ENCODE measurements at regions not wholly inside any gene's neighbourhood (a gene's known extent, or its start where the extent isn't known, plus 50 kb on each side); places are given as distances from the start of the nearest gene placed in this dataset.

DNA sequence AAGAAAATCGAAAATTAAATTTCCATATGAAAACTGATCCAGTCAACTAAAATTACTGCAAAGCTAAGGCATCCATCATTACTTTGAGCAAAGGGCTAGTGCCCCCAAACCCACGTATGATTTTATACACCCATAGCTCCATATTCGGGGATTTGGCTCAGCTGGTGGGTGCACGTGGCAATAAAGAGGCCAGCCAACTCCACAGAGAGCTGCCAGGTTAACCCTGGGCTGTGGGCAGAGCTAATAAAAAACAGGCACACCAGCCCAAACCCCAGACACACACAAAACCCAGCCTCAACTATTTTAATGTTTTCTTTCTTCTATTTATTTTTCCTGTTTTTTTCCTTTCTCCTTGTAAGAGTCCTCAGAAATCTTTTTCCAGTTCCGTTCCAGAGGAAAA is 151.3 kb upstream of the SOX11 start:
- DNase-seq (ENCODE audit: low spot score), result no peak

DNA sequence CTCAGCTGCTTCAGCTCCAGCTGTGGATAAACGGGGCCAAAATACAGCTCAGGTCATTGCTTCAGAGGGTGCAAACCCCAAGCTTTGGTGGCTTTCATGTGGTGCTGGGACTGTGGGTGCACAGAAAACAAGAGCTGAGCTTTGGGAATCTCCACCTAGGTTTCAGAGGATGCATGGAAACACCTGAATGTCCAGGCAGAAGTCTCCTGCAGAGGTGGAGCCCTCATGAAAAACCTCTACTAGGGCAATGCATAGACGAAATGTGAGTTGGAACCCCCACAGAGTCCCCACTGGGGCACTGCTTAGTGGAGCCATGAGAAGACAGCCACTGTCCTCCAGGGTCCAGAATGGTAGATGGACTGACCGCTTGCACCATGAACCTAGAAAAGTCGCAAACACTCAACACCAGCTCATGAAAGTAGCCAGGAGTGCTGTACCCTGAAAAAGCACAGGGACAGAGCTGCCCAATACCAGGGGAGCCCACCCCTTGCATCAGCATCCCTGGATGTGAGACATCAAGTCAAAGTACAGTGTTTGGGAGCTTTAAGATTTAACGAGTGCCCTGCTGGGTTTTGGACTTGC is 147.9 kb upstream of the SOX11 start:
- no peak for DNase-seq (ENCODE audit: low spot score)

DNA sequence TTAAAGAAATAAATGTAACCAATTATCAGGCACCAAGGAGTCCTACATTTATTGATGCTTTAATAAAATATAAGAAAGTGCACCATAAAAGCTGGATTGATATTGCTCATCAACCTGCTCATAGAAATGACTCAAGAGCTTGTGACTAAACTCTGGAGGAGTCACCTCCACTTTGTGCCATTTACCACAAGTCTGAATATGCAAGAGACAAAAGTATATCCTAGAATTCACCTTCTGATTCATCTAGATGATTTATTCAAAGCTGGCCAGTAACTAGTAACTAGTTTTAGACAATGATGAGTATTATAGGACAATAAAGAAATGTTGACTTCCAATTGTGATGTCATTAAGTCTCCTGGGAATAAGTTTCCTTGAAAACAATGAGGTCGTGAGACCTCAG is 146.0 kb upstream of the SOX11 start:
- no peak for DNase-seq (ENCODE audit: low spot score)

DNA sequence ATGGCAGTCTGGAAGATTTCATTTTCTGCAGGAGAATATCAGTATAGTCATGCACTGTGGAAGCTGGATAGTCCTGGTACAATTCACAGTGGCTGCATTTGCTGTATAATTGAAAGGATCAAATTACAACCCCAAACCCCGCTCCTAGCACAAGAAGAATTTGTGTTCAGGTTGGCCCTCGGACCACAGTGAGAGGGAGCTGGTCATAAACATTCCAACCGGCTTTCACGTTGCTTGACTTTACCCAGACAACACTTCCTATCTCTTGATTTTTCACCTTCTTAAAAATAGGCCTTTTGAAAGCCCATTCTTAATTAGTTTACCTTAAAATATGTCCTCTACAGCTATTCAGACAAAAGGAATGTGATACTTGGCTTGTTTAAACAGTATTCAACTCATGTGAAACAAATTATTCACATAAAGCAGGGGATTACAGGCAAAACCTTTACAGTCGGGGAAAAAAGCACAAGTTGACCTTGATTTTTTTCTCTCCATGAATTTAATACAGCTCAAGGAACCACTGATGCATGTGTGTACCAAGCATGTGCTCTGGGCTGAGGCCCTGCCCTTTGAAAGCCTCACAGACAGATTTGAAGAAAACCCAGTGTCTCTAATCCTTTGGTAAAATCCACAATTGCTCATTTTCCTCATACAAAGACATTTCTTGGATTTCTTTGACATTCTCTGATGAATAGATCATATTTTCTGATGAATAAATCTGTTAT is 143.0 kb upstream of the SOX11 start:
- no peak for DNase-seq (ENCODE audit: low spot score)

DNA sequence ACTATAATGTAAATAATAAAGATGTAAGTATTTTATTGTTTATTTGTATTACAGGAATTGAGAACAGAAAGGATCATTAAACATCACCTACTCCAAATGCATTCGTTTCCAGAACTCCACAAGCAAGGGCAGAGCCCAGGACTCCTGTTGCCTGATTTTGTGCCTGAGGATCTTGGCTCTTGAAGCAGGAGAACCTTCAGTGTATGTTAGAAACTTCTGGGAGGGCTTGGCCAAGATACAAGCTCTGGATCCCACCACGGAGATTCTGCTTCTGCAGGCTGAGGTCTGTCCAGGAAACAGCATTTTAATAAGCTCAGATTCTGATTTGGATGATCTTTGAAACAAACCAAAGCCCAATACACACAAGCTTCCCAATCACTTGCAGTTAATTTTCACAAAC is 142.4 kb upstream of the SOX11 start:
- no peak for DNase-seq (ENCODE audit: low spot score)

DNA sequence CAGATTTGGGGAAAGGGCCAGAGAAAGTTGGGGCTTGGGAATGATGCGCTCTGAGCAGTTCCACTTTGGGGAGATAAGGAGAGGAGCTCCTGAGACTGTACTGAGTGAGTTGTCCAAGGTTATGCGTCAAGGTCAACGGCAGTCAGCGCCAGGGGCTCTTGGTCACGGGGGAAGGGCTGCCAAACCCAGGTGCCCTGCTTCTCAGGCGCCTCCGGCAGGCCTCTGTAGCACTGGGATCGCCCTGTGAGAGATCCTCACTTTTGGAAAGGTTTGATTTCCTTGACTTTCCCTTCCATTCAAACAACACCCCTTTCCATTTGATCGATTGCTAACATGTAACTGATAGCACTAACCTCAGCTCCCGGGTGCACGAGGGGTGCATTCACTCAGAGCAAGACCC is 136.5 kb upstream of the SOX11 start:
- DNase-seq (ENCODE audit: low spot score), result no peak

DNA sequence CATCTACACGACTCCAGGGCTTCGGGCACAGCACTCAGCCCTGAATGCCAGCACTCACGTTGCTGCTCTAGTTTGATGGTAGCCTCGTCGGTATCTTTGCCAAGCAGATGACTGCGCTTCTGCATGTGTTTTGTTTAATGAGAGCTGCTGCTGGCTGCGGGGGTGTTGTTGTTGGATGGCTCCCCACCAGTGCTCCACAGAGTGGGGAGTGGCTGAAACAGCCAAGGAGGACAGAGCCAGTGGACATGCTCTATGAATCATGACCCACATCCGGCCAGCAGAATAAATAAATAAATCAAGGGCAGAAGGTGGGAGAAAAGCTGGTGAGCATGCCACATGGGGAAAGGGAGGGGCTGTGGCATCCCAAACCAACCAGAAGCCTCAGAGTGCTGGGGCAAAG is 131.2 kb upstream of the SOX11 start:
- DNase-seq (ENCODE audit: low spot score), result no peak

DNA sequence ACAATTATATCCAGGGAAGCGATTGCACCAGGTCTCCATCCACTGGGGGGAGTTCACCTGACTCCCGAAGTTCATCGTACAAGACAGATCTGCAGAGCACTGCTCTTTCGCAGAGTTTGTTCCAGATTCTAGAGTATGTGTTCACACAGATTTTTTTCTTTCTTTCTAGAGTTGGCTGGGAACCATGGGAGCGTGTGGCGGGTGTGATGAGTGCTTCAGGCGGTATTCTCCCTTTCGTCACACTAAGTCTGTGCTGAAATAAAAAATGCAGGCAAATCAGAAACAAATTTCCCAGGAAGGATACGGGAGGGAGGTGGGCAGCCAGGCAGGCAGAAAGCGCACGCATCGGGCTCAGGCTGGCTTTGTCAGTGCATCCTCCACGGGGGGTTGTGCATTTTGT is 129.8 kb upstream of the SOX11 start:
- DNase-seq (ENCODE audit: low spot score), result no peak

DNA sequence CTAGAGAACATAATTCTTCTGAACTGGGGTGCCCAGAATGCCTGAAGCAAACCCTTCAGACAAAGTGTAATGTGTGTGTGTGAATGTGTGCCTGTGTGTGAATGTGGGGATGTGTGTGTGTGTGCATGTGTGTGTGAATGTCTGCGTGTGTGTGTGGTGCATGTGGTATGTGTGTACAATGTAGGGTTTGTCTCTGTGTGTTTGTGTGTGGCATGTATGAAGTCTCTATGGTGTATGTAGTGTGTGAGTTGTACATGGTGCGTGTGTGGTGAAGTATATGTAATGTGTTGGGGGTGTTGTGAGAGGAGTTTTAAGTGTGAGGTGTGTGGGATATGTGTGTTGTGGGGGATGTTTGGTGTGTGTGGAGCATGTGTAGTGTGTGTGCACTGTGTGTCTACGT is 129.3 kb upstream of the SOX11 start:
- no peak for DNase-seq (ENCODE audit: low spot score)

DNA sequence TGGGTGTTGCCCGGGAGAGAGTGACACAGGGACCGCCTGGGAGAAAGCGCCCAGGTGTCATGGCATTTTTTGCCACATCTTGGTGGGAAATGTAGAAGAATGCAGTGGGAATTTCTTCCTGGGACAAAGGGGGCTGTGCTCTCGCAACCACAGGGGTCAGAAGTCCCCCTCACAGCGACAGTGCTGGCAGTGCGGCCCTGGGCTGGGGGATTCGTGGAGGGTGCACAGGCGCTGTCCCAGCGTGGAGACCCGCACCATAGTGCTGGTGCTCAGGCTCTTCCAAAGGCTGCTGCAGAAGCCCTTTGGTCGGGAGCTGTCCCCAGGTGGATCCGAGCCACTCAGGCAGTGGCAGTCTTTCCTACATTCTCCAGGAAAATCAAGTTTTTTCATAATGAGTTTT is 128.8 kb upstream of the SOX11 start:
- DNase-seq (ENCODE audit: low spot score), result no peak

DNA sequence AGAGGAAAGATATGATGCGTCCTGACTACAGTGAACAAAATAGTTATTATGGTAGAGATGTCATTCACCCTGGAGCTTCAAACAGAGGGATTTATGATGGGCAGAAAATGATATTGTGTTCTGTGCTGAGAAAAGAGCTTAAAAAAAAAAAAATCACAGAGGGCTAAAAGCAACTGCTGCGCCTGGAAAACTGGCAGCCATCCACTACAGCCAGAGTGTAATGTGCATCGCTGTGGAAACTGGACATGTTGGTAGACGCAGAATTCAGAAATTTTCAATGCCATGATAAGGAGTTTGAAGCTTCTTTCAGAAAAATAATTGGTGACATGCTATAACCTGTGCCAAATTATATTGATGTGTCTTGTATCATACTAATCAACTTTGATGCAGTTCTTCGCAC is 122.9 kb upstream of the SOX11 start:
- no peak for DNase-seq (ENCODE audit: low spot score)

DNA sequence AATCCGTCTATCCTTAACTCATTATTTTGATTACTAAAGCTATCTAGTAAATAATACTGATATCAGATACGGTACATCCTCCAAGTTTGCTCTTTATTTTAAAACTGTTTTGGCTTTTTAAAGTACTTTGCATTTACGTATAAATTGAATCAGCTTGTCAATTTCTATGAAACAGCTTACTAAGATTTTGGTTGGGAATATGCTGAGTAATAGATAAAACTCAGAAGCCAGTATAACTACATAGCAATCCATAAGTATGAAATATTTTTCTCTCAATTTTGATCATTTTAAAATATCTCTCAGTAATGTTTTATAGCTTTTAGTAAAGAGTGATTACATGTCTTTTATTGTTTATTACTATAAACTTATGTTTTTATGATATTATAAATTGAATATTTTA is 116.2 kb upstream of the SOX11 start:
- no peak for DNase-seq (ENCODE audit: low spot score)

DNA sequence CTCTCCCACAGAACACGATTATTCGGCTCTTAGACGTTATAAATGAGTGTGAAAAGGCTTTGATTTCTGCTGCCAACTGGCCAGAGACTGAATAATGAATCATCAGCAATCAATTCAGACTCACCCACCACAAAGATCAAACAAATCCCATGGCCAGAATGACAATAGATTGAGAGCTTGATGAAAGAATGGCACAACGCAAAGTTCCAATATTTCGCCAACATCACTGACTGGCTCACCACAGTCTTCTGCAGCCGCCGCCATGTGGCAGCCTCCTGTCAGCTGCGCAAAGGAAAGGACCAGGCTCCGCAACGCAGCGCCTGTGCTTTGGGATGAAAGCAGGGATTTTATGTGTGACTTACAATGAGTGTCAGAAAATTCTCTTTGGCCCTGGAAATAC is 104.4 kb upstream of the SOX11 start:
- DNase-seq (ENCODE audit: low spot score), result no peak

DNA sequence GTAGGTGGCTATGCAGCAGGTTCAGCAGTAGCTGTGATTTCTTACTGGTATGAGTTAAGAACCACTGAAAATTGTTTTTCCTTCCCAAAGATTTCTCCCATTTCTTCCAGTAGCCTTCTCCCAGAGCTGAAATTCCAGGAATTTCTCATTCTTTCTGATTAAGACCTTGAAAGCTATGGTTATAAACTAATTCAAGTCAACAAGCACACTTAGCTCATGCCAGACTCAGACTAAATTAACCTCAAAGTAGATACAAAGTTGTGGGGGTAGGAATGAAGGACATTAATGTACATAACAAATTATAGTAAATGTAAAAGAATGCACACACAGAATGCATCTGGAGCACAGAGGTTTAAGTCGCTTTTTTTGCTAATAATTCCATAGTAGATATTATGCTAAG is 103.6 kb upstream of the SOX11 start:
- DNase-seq (ENCODE audit: low spot score), result no peak

DNA sequence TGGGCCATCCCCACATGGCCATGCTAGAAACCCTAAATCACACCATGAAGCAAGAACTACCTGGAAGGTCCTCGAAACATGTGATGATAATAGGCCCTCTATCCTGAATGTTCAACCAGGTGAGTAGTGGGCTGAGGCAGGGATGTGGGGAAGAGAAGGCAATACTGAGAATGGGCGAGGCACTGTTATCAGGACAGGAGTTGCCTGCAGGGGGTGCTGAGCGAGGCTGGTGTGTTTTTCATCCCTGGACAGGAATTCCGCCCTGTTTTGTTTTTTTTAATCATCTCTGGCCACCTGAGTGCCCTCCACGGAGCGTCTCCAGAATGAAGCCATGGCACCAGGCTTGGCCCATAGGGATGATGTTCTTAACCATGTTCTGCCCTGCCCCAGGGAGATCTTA is 103.0 kb upstream of the SOX11 start:
- DNase-seq (ENCODE audit: low spot score), result no peak

DNA sequence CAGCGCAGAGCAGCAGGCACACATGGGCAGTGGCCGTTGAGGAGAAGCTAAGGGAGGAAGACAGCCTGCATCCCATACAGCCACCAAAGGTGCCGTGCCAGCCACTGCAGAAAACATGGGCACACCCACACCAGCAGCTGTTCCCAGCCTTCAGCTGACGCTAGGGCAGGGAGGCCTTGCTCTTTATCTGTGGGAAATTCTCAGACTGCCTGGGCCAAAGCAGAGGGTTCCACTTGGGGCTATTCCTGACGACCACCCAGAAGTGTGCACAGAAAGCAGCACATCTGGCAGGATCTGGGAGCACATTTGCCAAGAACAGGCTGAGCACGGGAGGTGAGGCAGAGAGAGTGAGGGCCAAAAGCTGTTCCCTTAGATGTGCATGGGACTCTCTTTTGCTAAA is 101.3 kb upstream of the SOX11 start:
- no peak for DNase-seq (ENCODE audit: low spot score)

DNA sequence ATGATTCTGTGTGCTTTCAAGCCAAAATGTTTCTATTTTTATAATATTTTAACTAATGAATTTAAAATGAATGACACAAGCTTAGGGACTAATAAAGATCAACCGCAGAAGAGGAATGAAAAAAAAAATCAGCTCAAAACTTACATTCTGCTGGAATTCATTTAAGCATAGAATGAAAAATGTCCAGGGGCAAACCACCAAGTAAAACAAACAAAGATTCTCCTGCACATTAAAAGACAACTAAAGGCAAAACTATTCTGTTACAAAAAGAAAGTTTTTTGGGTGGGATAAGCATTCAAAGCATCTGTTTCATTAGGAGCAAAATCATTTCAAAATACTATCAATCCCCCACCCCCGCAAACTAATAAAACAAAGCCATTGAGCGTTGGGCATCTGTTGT is 99.3 kb upstream of the SOX11 start:
- DNase-seq (ENCODE audit: low spot score), result no peak

DNA sequence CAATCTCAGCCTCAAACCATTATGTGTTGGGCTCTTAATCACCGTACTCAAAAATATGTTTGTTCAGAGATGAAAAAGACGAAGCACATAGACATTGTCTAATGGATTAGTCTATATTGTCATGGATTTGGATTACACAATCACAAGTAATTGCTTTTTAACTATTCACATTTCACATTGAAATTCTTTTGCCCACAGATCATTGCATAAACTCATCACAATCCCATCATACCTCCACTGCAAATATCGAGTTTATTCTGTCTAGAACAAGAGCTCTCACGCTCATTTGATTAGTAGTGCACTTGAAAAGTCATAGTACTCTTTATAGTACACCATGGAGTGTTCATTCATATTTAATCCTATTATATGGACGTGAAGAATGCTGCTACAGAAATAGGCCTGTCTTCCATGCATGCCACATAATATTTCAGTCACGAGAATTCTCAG is 97.9 kb upstream of the SOX11 start:
- no peak for DNase-seq (ENCODE audit: low spot score)

DNA sequence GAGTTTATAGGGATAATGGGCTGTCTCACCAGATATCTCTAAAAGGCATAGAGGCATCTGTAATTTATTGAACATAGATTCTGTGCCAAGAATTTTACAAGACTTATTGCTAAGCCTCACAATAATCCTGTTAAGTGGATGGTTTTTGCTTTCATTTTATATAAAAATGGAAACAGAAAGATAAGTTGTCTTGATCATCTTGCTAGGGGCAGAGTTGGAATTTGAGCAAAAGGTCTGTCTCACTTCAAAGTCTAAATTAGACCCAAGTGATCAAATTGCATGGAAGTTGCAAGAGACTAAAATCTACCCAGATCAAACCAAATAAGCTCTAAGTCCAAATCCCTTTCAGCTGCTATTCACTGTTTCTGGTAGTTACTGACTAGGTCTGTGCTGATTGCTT is 95.3 kb upstream of the SOX11 start:
- DNase-seq (ENCODE audit: low spot score), result no peak

DNA sequence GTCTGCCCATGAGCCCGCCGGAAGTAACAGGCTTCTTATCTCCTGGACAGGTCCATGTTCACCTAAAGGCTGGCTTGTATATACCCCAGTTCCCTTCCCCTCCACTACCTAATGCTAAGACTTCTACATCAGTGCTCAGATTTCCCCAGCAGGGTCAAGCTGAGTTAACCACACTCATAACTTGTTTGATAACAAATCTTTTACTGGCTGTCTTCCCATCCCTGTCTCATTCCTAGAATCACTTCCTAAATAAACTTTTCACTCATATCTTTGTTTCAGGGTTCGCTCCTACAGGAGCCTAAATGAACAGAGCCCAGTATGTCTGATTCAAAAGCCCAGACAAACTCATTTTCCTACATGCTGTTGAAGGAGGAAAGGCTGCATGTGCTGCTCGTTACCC is 94.0 kb upstream of the SOX11 start:
- DNase-seq (ENCODE audit: low spot score), result no peak

DNA sequence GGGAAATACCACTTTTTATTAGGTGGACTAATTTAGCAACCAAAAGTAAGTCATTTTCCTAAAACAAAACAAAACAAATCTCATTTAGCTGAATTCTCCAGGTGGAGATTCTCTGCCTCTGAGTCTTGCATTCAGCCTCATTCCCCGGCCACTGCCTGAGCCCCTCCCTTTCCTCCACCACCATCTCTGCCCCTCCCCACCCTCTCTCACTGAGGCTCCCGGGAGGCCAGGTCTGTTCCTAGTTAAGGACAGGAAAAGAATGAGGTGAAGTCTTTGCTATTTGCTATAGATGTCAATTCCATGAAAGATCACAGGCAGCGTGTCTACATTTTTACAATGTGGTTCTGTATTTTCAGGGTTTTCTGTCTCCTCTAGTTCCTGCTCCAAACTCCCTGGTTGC is 83.0 kb upstream of the SOX11 start:
- no peak for DNase-seq (ENCODE audit: low spot score)

DNA sequence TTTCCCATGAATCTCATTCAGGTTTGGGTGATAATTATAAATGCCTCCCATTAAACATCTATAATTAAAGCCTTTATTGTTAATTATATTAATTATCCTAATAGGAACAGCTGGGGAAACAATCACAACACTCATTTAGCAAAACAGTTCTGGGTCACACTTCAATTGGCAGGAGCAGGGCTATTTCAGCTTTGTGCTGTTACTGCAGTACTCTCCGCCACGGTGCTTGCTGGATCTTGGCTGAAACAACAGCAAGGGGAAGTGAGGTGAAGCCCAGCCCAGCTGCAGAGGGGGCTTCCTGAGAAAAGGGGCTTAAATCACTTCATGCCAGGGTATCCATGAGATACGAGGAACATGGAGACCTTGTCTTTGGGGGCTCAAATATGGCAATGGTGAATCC is 79.5 kb upstream of the SOX11 start:
- no peak for DNase-seq (ENCODE audit: low spot score)

DNA sequence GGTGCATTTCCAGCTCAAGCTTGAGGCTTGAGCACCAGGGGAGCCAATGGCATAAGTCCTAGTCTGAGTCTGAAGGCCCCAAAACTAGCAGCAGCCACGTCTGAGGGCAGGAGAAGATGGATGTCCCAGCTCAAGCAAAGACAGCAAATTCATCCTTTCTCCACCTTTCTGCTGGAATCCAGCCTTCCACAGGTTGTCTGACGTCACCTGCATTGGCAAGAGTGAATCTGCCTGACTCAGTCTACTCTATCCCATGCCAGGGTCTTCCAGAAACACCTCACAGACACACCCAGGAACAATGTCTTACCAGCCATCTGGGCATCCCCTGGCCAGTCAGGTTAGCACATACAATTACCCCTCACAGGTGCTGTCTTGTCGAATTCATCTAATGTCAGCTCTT is 76.2 kb upstream of the SOX11 start:
- no peak for DNase-seq (ENCODE audit: low spot score)

DNA sequence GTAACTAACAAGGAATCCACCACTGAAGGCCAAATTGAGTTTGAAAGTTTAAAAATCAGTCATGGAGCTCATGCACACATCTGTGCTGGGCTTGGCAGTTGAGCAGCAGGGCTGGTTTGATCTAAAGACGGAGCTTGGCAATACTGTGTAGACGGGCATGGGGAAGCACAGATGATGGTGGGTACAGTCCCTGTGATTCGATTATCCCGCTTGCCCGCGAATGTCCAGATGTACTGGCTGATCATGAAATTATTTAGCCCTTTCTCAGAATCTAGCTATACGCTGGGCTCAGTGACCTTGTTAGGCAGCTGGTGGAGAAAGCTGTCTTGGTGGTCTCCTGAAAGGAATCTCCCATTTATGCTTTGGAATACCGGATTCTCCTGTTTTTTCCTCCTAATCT is 74.8 kb upstream of the SOX11 start:
- no peak for DNase-seq (ENCODE audit: low spot score)
